H1 (cell line): ENCODE measurements at regions not wholly inside any gene's neighbourhood (a gene's known extent, or its start where the extent isn't known, plus 50 kb on each side); places are given as distances from the start of the nearest gene placed in this dataset.

Source experiments
- CTCF ChIA-PET: fragments of 300-600 bp; sonication (Branson Sonifier 250); formaldehyde crosslinking; loops from one replicate; lab custom pipeline; 2021; ENCODE audit not compliant: partially characterized antibody; lab: Charles Lee
- POLR2A ChIA-PET: fragments of 300-600 bp; sonication (Branson Sonifier 250); formaldehyde crosslinking; loops from one replicate; lab custom pipeline; 2021; ENCODE audit warnings: inconsistent platforms; ENCODE audit not compliant: partially characterized antibody; lab: Charles Lee
- DNase-seq, 2 experiments: peaks; one replicate each; pipeline versions ENCODE4 v3.0.0 to v3.0.0-alpha.2; 2010 to 2022; ENCODE audit warnings: low spot score in 2 of 2, low read depth in 1 of 2, mixed read lengths in 1 of 2
- FAIRE-seq: peaks from 2 replicates; lab custom pipeline; 2011; peaks lifted over from hg19 to GRCh38; lab: Jason Lieb, UNC
- H2AFZ ChIP-seq: 2 replicates; pipeline ENCODE4 v1.8.1; 2012; ENCODE audit warnings: low read length, inconsistent platforms
- H2AK5ac ChIP-seq: 2 replicates; pipeline ENCODE4 v1.6.1; 2013; ENCODE audit warnings: low read depth, low read length
- H2BK120ac ChIP-seq: replicated peaks from 2 replicates; pipeline ENCODE3; 2013; ENCODE audit warnings: low read depth, low read length, inconsistent platforms
- H2BK12ac ChIP-seq: 2 replicates; pipeline ENCODE4 v1.6.1; 2013; ENCODE audit warnings: low read depth, low read length
- H2BK15ac ChIP-seq: 2 replicates; pipeline ENCODE4 v1.6.1; 2013; ENCODE audit warnings: low read length
- H2BK20ac ChIP-seq: 2 replicates; pipeline ENCODE4 v1.6.1; 2013; ENCODE audit warnings: low read length
- H2BK5ac ChIP-seq: 2 replicates; pipeline ENCODE4 v1.6.1; 2013; ENCODE audit warnings: low read depth, low read length
- H3K14ac ChIP-seq: 2 replicates; pipeline ENCODE4 v1.6.1; 2013; ENCODE audit warnings: inconsistent platforms; ENCODE audit not compliant: insufficient read length
- H3K18ac ChIP-seq: 2 replicates; pipeline ENCODE4 v1.6.1; 2013; ENCODE audit warnings: low read length; ENCODE audit errors: extremely low read depth
- H3K23ac ChIP-seq: 2 replicates; pipeline ENCODE4 v1.6.1; 2013; ENCODE audit warnings: inconsistent platforms; ENCODE audit not compliant: insufficient read length
- H3K23me2 ChIP-seq: 2 replicates; pipeline ENCODE4 v1.6.1; 2013; ENCODE audit warnings: low read depth, low read length
- H3K27ac ChIP-seq: 2 replicates; pipeline ENCODE4 v1.6.1; 2011; ENCODE audit warnings: low read depth, low read length, inconsistent platforms
- H3K27me3 ChIP-seq, 4 experiments: replicated peaks in 1 of 4; 1 replicate in 1 of 4; 2 replicates in 3 of 4; pipeline versions ENCODE4 v1.6.1 to v1.8.1; 2011 to 2013; ENCODE audit warnings: low read length in 3 of 4, mild to moderate bottlenecking in 3 of 4, inconsistent platforms in 2 of 4, mixed read lengths in 2 of 4, moderate library complexity in 1 of 4; ENCODE audit not compliant: control insufficient read depth in 3 of 4, insufficient read depth in 3 of 4; ENCODE audit errors: extremely low read depth in 1 of 4
- H3K36me3 ChIP-seq, 4 experiments: 2 replicates each; pipeline versions ENCODE4 v1.6.1 to v1.8.1; 2011 to 2013; ENCODE audit warnings: mild to moderate bottlenecking in 4 of 4, low read length in 3 of 4, moderate library complexity in 2 of 4, control low read depth in 1 of 4, inconsistent platforms in 1 of 4; ENCODE audit not compliant: insufficient read depth in 4 of 4, control insufficient read depth in 2 of 4
- H3K4ac ChIP-seq: replicated peaks from 2 replicates; pipeline ENCODE3; 2013; ENCODE audit warnings: low read length, low read depth, mixed read lengths, inconsistent platforms; ENCODE audit not compliant: insufficient read length
- H3K4me1 ChIP-seq, 4 experiments: replicated peaks in 1 of 4; 1 replicate in 1 of 4; 2 replicates in 3 of 4; pipeline versions ENCODE4 v1.6.1 to v1.8.1; 2011 to 2013; ENCODE audit warnings: low read length in 3 of 4, inconsistent platforms in 2 of 4, mixed read lengths in 1 of 4; ENCODE audit not compliant: insufficient read depth in 4 of 4, control insufficient read depth in 3 of 4
- H3K4me2 ChIP-seq, 2 experiments: 2 replicates each; pipeline versions ENCODE4 v1.6.1 to v1.8.1; 2011 to 2013; ENCODE audit warnings: low read depth in 2 of 2, low read length in 2 of 2, control low read depth in 1 of 2, inconsistent platforms in 1 of 2, mild to moderate bottlenecking in 1 of 2; ENCODE audit not compliant: insufficient read depth in 1 of 2
- H3K4me3 ChIP-seq, 4 experiments: fragments of 200-600, 300-600 bp in 1 of 4; sonication (generic), shearing (Covaris generic), sonication (Bioruptor Twin) in 1 of 4; 2 replicates each; pipeline versions ENCODE4 v1.5.1 to v1.8.1; 2011 to 2016; ENCODE audit warnings: low read length in 4 of 4, low read depth in 3 of 4, control low read depth in 2 of 4, inconsistent platforms in 2 of 4, mild to moderate bottlenecking in 2 of 4, mixed read lengths in 1 of 4, moderate library complexity in 1 of 4; ENCODE audit not compliant: insufficient read depth in 2 of 4; ENCODE audit errors: extremely low read depth in 1 of 4
- H3K56ac ChIP-seq: replicated peaks from 2 replicates; pipeline ENCODE3; 2013; ENCODE audit warnings: low read depth, mild to moderate bottlenecking, mixed read lengths, low read length, inconsistent platforms; ENCODE audit not compliant: insufficient read length
- H3K79me1 ChIP-seq: 2 replicates; pipeline ENCODE4 v1.6.1; 2013; ENCODE audit warnings: low read depth, low read length, control low read depth
- H3K79me2 ChIP-seq, 2 experiments: 2 replicates each; pipeline versions ENCODE4 v1.6.1 to v1.8.1; 2012 to 2013; ENCODE audit warnings: low read length in 2 of 2, mild to moderate bottlenecking in 2 of 2, inconsistent platforms in 1 of 2; ENCODE audit not compliant: insufficient read depth in 2 of 2, control insufficient read depth in 1 of 2
- H3K9ac ChIP-seq, 4 experiments: replicated peaks in 1 of 4; 1 replicate in 1 of 4; 2 replicates in 3 of 4; pipeline versions ENCODE4 v1.6.1 to v1.8.1; 2011 to 2013; ENCODE audit warnings: low read depth in 3 of 4, low read length in 3 of 4, control low read depth in 2 of 4, mild to moderate bottlenecking in 2 of 4, moderate library complexity in 2 of 4, inconsistent platforms in 1 of 4; ENCODE audit errors: extremely low read depth in 1 of 4
- H3K9me3 ChIP-seq, 2 experiments: 2 replicates each; pipeline versions ENCODE4 v1.6.1 to v1.8.1; 2012 to 2013; ENCODE audit warnings: mild to moderate bottlenecking in 2 of 2, moderate library complexity in 2 of 2, control low read depth in 1 of 2, inconsistent platforms in 1 of 2, low read depth in 1 of 2, low read length in 1 of 2, mixed read lengths in 1 of 2; ENCODE audit not compliant: insufficient read depth in 2 of 2
- H4K20me1 ChIP-seq, 2 experiments: replicated peaks in 1 of 2; 2 replicates each; pipeline versions ENCODE3 to v1.8.1; 2011 to 2013; ENCODE audit warnings: inconsistent platforms in 2 of 2, low read length in 2 of 2, mild to moderate bottlenecking in 1 of 2; ENCODE audit not compliant: insufficient read depth in 2 of 2, control insufficient read depth in 1 of 2
- H4K5ac ChIP-seq: 2 replicates; pipeline ENCODE4 v1.6.1; 2013; ENCODE audit warnings: low read length, low read depth, mixed read lengths, inconsistent platforms; ENCODE audit not compliant: insufficient read length
- H4K8ac ChIP-seq: 2 replicates; pipeline ENCODE4 v1.8.0; 2013; ENCODE audit warnings: mild to moderate bottlenecking, moderate library complexity, low read length, inconsistent platforms; ENCODE audit not compliant: insufficient read depth; ENCODE audit errors: extremely low read depth
- H4K91ac ChIP-seq: replicated peaks from 2 replicates; pipeline ENCODE3; 2013; ENCODE audit warnings: low read length, mixed read lengths, inconsistent platforms; ENCODE audit not compliant: insufficient read length
- ASH2L ChIP-seq: fragments of 200-600, 300-600 bp; sonication (generic); IDR thresholded peaks from one replicate; pipeline ENCODE4 v1.7.1; 2017; ENCODE audit warnings: low read length
- GABPA ChIP-seq: IDR thresholded peaks from 2 replicates; pipeline ENCODE4 v1.6.1; 2011; ENCODE audit warnings: mild to moderate bottlenecking, low read length, moderate library complexity, borderline replicate concordance; ENCODE audit not compliant: insufficient read depth
- HDAC2 ChIP-seq, 2 experiments: fragments of 300-600 bp in 1 of 2; sonication (generic) in 1 of 2; IDR thresholded peaks; 2 replicates each; pipeline ENCODE4 v1.6.1; 2011 to 2012; ENCODE audit warnings: low read depth in 2 of 2, low read length in 2 of 2, mild to moderate bottlenecking in 2 of 2, moderate library complexity in 2 of 2, borderline replicate concordance in 1 of 2, inconsistent platforms in 1 of 2
- POU5F1 ChIP-seq: IDR thresholded peaks from 2 replicates; pipeline ENCODE4 v1.6.1; 2011; ENCODE audit warnings: low read depth, mild to moderate bottlenecking, low read length, moderate library complexity
- SAP30 ChIP-seq: fragments of 300-600 bp; sonication (generic); IDR thresholded peaks from 2 replicates; pipeline ENCODE4 v1.7.1; 2012; ENCODE audit warnings: low read length, moderate library complexity, mild to moderate bottlenecking, inconsistent platforms; ENCODE audit not compliant: insufficient read depth, insufficient replicate concordance
- WGBS, 2 experiments: shearing (Covaris generic) in 1 of 2; methylation state at CpG; one replicate each; pipeline versions ENCODE4 v1.1.6 to v1.1.7; 2013 to 2015; ENCODE audit warnings: low lambda C conversion rate in 2 of 2, mixed read lengths in 2 of 2, inconsistent platforms in 1 of 2, low coverage in 1 of 2, missing lambda C conversion rate in 1 of 2; ENCODE audit not compliant: insufficient replicate concordance in 2 of 2, insufficient coverage in 1 of 2, insufficient read length in 1 of 2; ENCODE audit errors: extremely low coverage in 1 of 2, missing lambda C conversion rate in 1 of 2; 5-methylcytosine and 5-hydroxymethylcytosine counted together

- Histone ChIP-seq H3K18ac (no peak overlapping the region), H4K91ac (no peak overlapping the region), H3K27ac (no peak overlapping the region), H3K4ac (no peak overlapping the region), H4K20me1 (no peaks in the 10 kb centered on the region), H2BK5ac (no peak overlapping the region), H3K9ac (no peak overlapping the region), H4K8ac (0 out of 2 replicates have a peak overlapping the region, but pooled peaks have one; percentile 7), H3K79me2 (no peaks in the 10 kb centered on the region), H3K4me2 (no peak overlapping the region), H3K23ac (no peak overlapping the region), H2BK12ac (no peak overlapping the region), H2AFZ (no peak overlapping the region), H3K9me3 (peaks cover 4 to 12% of the 10 kb centered on the region in 2 experiments; a peak in 2 of 4 replicates), H4K5ac (no peak overlapping the region), H3K14ac (no peak overlapping the region), H2BK120ac (no peak overlapping the region), H2BK15ac (no peak overlapping the region), H2AK5ac (no peak overlapping the region), H3K23me2 (no peaks in the 10 kb centered on the region), H3K79me1 (no peaks in the 10 kb centered on the region), H3K56ac (no peak overlapping the region), H3K4me3 (no peak overlapping the region), H2BK20ac (no peak overlapping the region), H3K36me3 (no peaks in the 10 kb centered on the region), H3K27me3 (no peaks in the 10 kb centered on the region), H3K4me1 (no peaks in the 10 kb centered on the region)
- DNase-seq (no peak), FAIRE-seq (peak; percentile 87)
- WGBS, 2 experiments: 86% methylated on average over 1 of the region's 1 CpG; no CpG with 5 or more reads in 1 of the 2 experiments
- POLR2A ChIA-PET: no interaction called here
- CTCF ChIA-PET: interaction anchor here (0.6 to 1.5 kb wide), 12 partner anchors 25 to 1397 kb away, joined by 3 to 4 read pairs (median 3); no protein-coding TSS in a partner anchor
- TF ChIP-seq GABPA: no peak
- no peak for TF ChIP-seq ASH2L
- no peak for TF ChIP-seq POU5F1
- no peak for TF ChIP-seq SAP30
- no peak for TF ChIP-seq HDAC2 (IDR thresholded peaks at IDR 0.05; ENCODE audit: borderline replicate concordance in 1 of 2, low read depth in 2 of 2, low read length in 2 of 2)
Observed at GRCh38 chr10:56823849-56824248, 462.8 kb upstream of the ZWINT start.
